ENCODE measurements at regions not wholly inside any gene's neighbourhood (a gene's known extent, or its start where the extent isn't known, plus 50 kb on each side); places are given as distances from the start of the nearest gene placed in this dataset.
A peak's percentile ranks its signal among the peaks of the same experiment; 100 is the strongest.

- Histone ChIP-seq H2AK5ac (ENCODE audit: low read length, severe bottlenecking) (no peak overlapping the region), H2BK15ac (ENCODE audit: low read depth, poor library complexity, severe bottlenecking) (no peak overlapping the region), H3K18ac (ENCODE audit: low read depth in 1 of 2, low read length in 2 of 2) (no peak overlapping the region), H3K9ac (ENCODE audit: low read length) (no peak overlapping the region), H2BK12ac (ENCODE audit: low read length in 2 of 2) (no peak overlapping the region), H2BK120ac (ENCODE audit: low read depth, low read length) (no peak overlapping the region), H3K9me3 (ENCODE audit: control insufficient read depth, low read length) (peaks cover 6% of the 10 kb centered on the region), H3K27me3 (ENCODE audit: control insufficient read depth in 1 of 2, insufficient read depth in 1 of 2, low read length in 2 of 2) (no peaks in the 10 kb centered on the region), H3K4ac (ENCODE audit: low read depth in 1 of 2, low read length in 2 of 2) (no peak overlapping the region), H3K23ac (ENCODE audit: low read length in 2 of 2) (no peak overlapping the region), H2BK5ac (ENCODE audit: low read depth, low read length, poor library complexity, severe bottlenecking) (no peak overlapping the region), H2AFZ (ENCODE audit: low read depth, low read length) (no peak overlapping the region), H3K36me3 (ENCODE audit: control insufficient read depth in 1 of 2, insufficient read depth in 2 of 2, low read depth in 1 of 2, low read length in 2 of 2) (no peaks in the 10 kb centered on the region), H3K27ac (ENCODE audit: low read length, poor library complexity, severe bottlenecking) (no peak overlapping the region), H4K8ac (ENCODE audit: low read length) (no peak overlapping the region), H3K4me2 (ENCODE audit: low read length, poor library complexity, severe bottlenecking) (no peak overlapping the region), H3K4me1 (ENCODE audit: control insufficient read depth, insufficient read depth, low read depth, low read length) (no peaks in the 10 kb centered on the region), H3K14ac (ENCODE audit: low read length in 2 of 2) (no peak overlapping the region), H3K4me3 (ENCODE audit: insufficient read depth in 1 of 2, low read depth in 1 of 2, low read length in 2 of 2) (no peak overlapping the region), H3K79me1 (replicated peaks; ENCODE audit: low read length, poor library complexity, severe bottlenecking) (no peaks in the 10 kb centered on the region), H4K91ac (ENCODE audit: low read length) (no peak overlapping the region)
- 63% methylated on average over 22 of the region's 22 CpGs for WGBS
- DNase-seq: no peak
Measured at GRCh38 chr10:130809761-130810515, 501.6 kb downstream of the TCERG1L start.

DNA sequence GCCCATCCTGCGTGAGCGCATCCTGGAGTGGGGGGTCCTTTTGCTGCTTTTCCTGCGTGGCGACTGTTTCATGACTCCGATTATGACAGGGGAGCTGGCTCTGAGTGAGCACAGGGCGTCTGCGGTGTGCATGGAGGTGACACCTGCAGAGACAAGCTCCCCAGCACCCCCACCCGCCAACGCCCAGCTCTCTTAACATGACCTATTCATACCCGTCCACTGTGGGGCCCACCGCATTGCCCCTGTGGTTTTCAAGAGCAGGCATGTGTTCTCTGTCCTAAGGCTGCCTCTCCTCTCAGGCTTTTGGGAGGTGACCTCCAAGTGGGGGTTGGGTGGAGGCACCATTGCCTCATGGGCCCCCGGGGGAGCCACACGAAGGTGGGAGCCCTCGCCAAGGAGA, 500.7 kb downstream of the TCERG1L start:
- Histone ChIP-seq H3K4me1 (ENCODE audit: control insufficient read depth, insufficient read depth, low read depth, low read length) (no peaks in the 10 kb centered on the region), H2BK12ac (ENCODE audit: low read length in 2 of 2) (no peak overlapping the region), H3K9ac (ENCODE audit: low read length) (no peak overlapping the region), H3K79me1 (replicated peaks; ENCODE audit: low read length, poor library complexity, severe bottlenecking) (no peaks in the 10 kb centered on the region), H2BK120ac (ENCODE audit: low read depth, low read length) (no peak overlapping the region), H2AFZ (ENCODE audit: low read depth, low read length) (no peak overlapping the region), H3K14ac (ENCODE audit: low read length in 2 of 2) (no peak overlapping the region), H4K8ac (ENCODE audit: low read length) (no peak overlapping the region), H3K9me3 (ENCODE audit: control insufficient read depth, low read length) (peaks cover 3% of the 10 kb centered on the region), H3K27me3 (ENCODE audit: control insufficient read depth in 1 of 2, insufficient read depth in 1 of 2, low read length in 2 of 2) (no peaks in the 10 kb centered on the region), H3K18ac (ENCODE audit: low read depth in 1 of 2, low read length in 2 of 2) (no peak overlapping the region), H2AK5ac (ENCODE audit: low read length, severe bottlenecking) (no peak overlapping the region), H3K4me2 (ENCODE audit: low read length, poor library complexity, severe bottlenecking) (no peak overlapping the region), H3K36me3 (ENCODE audit: control insufficient read depth in 1 of 2, insufficient read depth in 2 of 2, low read depth in 1 of 2, low read length in 2 of 2) (no peaks in the 10 kb centered on the region), H3K4ac (ENCODE audit: low read depth in 1 of 2, low read length in 2 of 2) (no peak overlapping the region), H4K91ac (ENCODE audit: low read length) (no peak overlapping the region), H2BK15ac (ENCODE audit: low read depth, poor library complexity, severe bottlenecking) (no peak overlapping the region), H3K23ac (ENCODE audit: low read length in 2 of 2) (no peak overlapping the region), H3K27ac (ENCODE audit: low read length, poor library complexity, severe bottlenecking) (no peak overlapping the region), H3K4me3 (ENCODE audit: insufficient read depth in 1 of 2, low read depth in 1 of 2, low read length in 2 of 2) (peak overlapping the region in 1 of 2 experiments; percentile 5), H2BK5ac (ENCODE audit: low read depth, low read length, poor library complexity, severe bottlenecking) (no peak overlapping the region)
- DNase-seq: no peak
- 78% methylated on average over 13 of the region's 14 CpGs for WGBS

- Histone ChIP-seq H2AFZ (ENCODE audit: low read depth, low read length) (no peak overlapping the region), H3K4me3 (ENCODE audit: insufficient read depth in 1 of 2, low read depth in 1 of 2, low read length in 2 of 2) (no peak overlapping the region), H3K36me3 (ENCODE audit: control insufficient read depth in 1 of 2, insufficient read depth in 2 of 2, low read depth in 1 of 2, low read length in 2 of 2) (no peaks in the 10 kb centered on the region), H3K14ac (ENCODE audit: low read length in 2 of 2) (no peak overlapping the region), H4K91ac (ENCODE audit: low read length) (no peak overlapping the region), H3K9me3 (ENCODE audit: control insufficient read depth, low read length) (peaks cover 3% of the 10 kb centered on the region), H2BK12ac (ENCODE audit: low read length in 2 of 2) (no peak overlapping the region), H4K8ac (ENCODE audit: low read length) (no peak overlapping the region), H2BK15ac (ENCODE audit: low read depth, poor library complexity, severe bottlenecking) (no peak overlapping the region), H2BK5ac (ENCODE audit: low read depth, low read length, poor library complexity, severe bottlenecking) (no peak overlapping the region), H3K27me3 (ENCODE audit: control insufficient read depth in 1 of 2, insufficient read depth in 1 of 2, low read length in 2 of 2) (no peaks in the 10 kb centered on the region), H3K79me1 (replicated peaks; ENCODE audit: low read length, poor library complexity, severe bottlenecking) (no peaks in the 10 kb centered on the region), H3K4me1 (ENCODE audit: control insufficient read depth, insufficient read depth, low read depth, low read length) (no peaks in the 10 kb centered on the region), H3K4me2 (ENCODE audit: low read length, poor library complexity, severe bottlenecking) (no peak overlapping the region), H2AK5ac (ENCODE audit: low read length, severe bottlenecking) (no peak overlapping the region), H3K4ac (ENCODE audit: low read depth in 1 of 2, low read length in 2 of 2) (no peak overlapping the region), H3K18ac (ENCODE audit: low read depth in 1 of 2, low read length in 2 of 2) (no peak overlapping the region), H3K27ac (ENCODE audit: low read length, poor library complexity, severe bottlenecking) (no peak overlapping the region), H2BK120ac (ENCODE audit: low read depth, low read length) (no peak overlapping the region), H3K23ac (ENCODE audit: low read length in 2 of 2) (no peak overlapping the region), H3K9ac (ENCODE audit: low read length) (no peak overlapping the region)
- no peak for DNase-seq
- WGBS: 87% methylated on average over 14 of the region's 14 CpGs
Measured at GRCh38 chr10:130812381-130813148, 499.0 kb downstream of the TCERG1L start.

DNA sequence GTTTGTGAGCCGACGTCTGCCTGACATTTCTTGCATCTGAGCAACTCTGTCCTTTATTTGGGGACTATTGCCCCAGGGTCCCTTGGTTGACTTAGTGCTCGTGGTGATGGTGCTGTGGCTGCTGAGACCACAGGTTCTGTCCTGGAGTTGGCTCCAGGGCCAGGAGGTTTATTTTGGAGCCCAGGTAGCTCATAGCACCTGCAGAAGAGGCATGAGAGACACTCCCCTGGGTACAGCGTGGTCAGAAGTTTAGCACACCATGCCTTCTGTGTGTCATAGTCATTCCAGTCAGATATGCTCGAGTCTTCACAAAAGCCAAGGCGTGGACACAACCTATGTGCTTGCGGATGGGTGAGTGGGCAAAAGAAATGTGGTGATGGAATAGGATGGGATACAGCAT, 496.9 kb downstream of the TCERG1L start:
- H2BK5ac ChIP-seq (ENCODE audit: low read depth, low read length, poor library complexity, severe bottlenecking): no peak overlapping the region
- no peak overlapping the region for H3K9ac ChIP-seq (ENCODE audit: low read length)
- H3K4ac ChIP-seq (ENCODE audit: low read depth in 1 of 2, low read length in 2 of 2): no peak overlapping the region
- H2AFZ ChIP-seq (ENCODE audit: low read depth, low read length): no peak overlapping the region
- no peaks in the 10 kb centered on the region for H3K27me3 ChIP-seq (ENCODE audit: control insufficient read depth in 1 of 2, insufficient read depth in 1 of 2, low read length in 2 of 2)
- no peak overlapping the region for H4K91ac ChIP-seq (ENCODE audit: low read length)
- H3K4me1 ChIP-seq (ENCODE audit: control insufficient read depth, insufficient read depth, low read depth, low read length): no peaks in the 10 kb centered on the region
- H2AK5ac ChIP-seq (ENCODE audit: low read length, severe bottlenecking): no peak overlapping the region
- no peak overlapping the region for H3K27ac ChIP-seq (ENCODE audit: low read length, poor library complexity, severe bottlenecking)
- H3K18ac ChIP-seq (ENCODE audit: low read depth in 1 of 2, low read length in 2 of 2): no peak overlapping the region
- no peak overlapping the region for H2BK120ac ChIP-seq (ENCODE audit: low read depth, low read length)
- H3K4me3 ChIP-seq (ENCODE audit: insufficient read depth in 1 of 2, low read depth in 1 of 2, low read length in 2 of 2): no peak overlapping the region
- no peak overlapping the region for H3K14ac ChIP-seq (ENCODE audit: low read length in 2 of 2)
- no peak overlapping the region for H3K4me2 ChIP-seq (ENCODE audit: low read length, poor library complexity, severe bottlenecking)
- 71% methylated on average over 7 of the region's 7 CpGs for WGBS
- no peak overlapping the region for H4K8ac ChIP-seq (ENCODE audit: low read length)
- H3K9me3 ChIP-seq (ENCODE audit: control insufficient read depth, low read length): peaks cover 3% of the 10 kb centered on the region
- H2BK15ac ChIP-seq (ENCODE audit: low read depth, poor library complexity, severe bottlenecking): no peak overlapping the region
- H3K36me3 ChIP-seq (ENCODE audit: control insufficient read depth in 1 of 2, insufficient read depth in 2 of 2, low read depth in 1 of 2, low read length in 2 of 2): no peaks in the 10 kb centered on the region
- H3K79me1 ChIP-seq (replicated peaks; ENCODE audit: low read length, poor library complexity, severe bottlenecking): no peaks in the 10 kb centered on the region
- H2BK12ac ChIP-seq (ENCODE audit: low read length in 2 of 2): no peak overlapping the region
- no peak for DNase-seq
- H3K23ac ChIP-seq (ENCODE audit: low read length in 2 of 2): no peak overlapping the region
